GM19455 (cell line): ENCODE measurements at regions not wholly inside any gene's neighbourhood (a gene's known extent, or its start where the extent isn't known, plus 50 kb on each side); places are given as distances from the start of the nearest gene placed in this dataset.
"Not testable (repeated sequence)": the region's sequence is repeated elsewhere in the genome, so short reads cannot be mapped to it uniquely, and the experiment has no call there.

ENCODE experiments used
- ATAC-seq: cut with Tn5 transposase; IDR thresholded peaks from one replicate; pipeline ENCODE4 v1.9.1; 2021; ENCODE audit not compliant: unreplicated experiment

GRCh38 chr5:54404568-54404967, 50.9 kb upstream of the HSPB3 start:
- no peak for ATAC-seq

- no peak for ATAC-seq
Observed at GRCh38 chr5:54403885-54404416, 51.5 kb upstream of the HSPB3 start.

- no peak for ATAC-seq
Observed at GRCh38 chr5:54403121-54403520, 52.4 kb upstream of the HSPB3 start.

GRCh38 chr5:54401515-54401914, 54.0 kb upstream of the HSPB3 start:
- ATAC-seq: peak; percentile 75

GRCh38 chr5:54398191-54398590, 57.3 kb upstream of the HSPB3 start:
- ATAC-seq: no peak

GRCh38 chr5:54397420-54397819, 58.1 kb upstream of the HSPB3 start:
- ATAC-seq: no peak

GRCh38 chr5:54393007-54393406, 62.5 kb upstream of the HSPB3 start:
- not testable (repeated sequence) for ATAC-seq

- ATAC-seq: no peak
Observed at GRCh38 chr5:54390539-54391031, 64.9 kb upstream of the HSPB3 start.

- ATAC-seq: no peak
Observed at GRCh38 chr5:54390015-54390414, 65.5 kb upstream of the HSPB3 start.

- ATAC-seq: not testable (repeated sequence)
Observed at GRCh38 chr5:54389399-54389798, 66.1 kb upstream of the HSPB3 start.

- ATAC-seq: no peak
Observed at GRCh38 chr5:54388811-54389210, 66.7 kb upstream of the HSPB3 start.

GRCh38 chr5:54388409-54388808, 67.1 kb upstream of the HSPB3 start:
- ATAC-seq: no peak

GRCh38 chr5:54387659-54388232, 67.8 kb upstream of the HSPB3 start:
- ATAC-seq: no peak

- ATAC-seq: no peak
Observed at GRCh38 chr5:54387031-54387430, 68.5 kb upstream of the HSPB3 start.

GRCh38 chr5:54385994-54386393, 69.5 kb upstream of the HSPB3 start:
- no peak for ATAC-seq

- ATAC-seq: no peak
Observed at GRCh38 chr5:54384356-54384933, 71.1 kb upstream of the HSPB3 start.

GRCh38 chr5:54383941-54384340, 71.6 kb upstream of the HSPB3 start:
- no peak for ATAC-seq

- ATAC-seq: no peak
Observed at GRCh38 chr5:54383225-54383901, 72.1 kb upstream of the HSPB3 start.

- ATAC-seq: not testable (repeated sequence)
Observed at GRCh38 chr5:54381319-54381718, 70.9 kb upstream of the ARL15 start.

GRCh38 chr5:54379590-54379989, 69.2 kb upstream of the ARL15 start:
- no peak for ATAC-seq

- ATAC-seq: no peak
Observed at GRCh38 chr5:54378707-54379106, 68.3 kb upstream of the ARL15 start.

- ATAC-seq: not testable (repeated sequence)
Observed at GRCh38 chr5:54377339-54377738, 67.0 kb upstream of the ARL15 start.
